ENCODE measurements at regions not wholly inside any gene's neighbourhood (a gene's known extent, or its start where the extent isn't known, plus 50 kb on each side); places are given as distances from the start of the nearest gene placed in this dataset.
"Not testable (repeated sequence)": the region's sequence is repeated elsewhere in the genome, so short reads cannot be mapped to it uniquely, and the experiment has no call there.

- Histone ChIP-seq H3K4me3 (ENCODE audit: insufficient read depth, low read depth, low read length) (no peak overlapping the region), H3K27me3 (ENCODE audit: control insufficient read depth, insufficient read depth, low read length) (no peaks in the 10 kb centered on the region), H3K36me3 (replicated peaks; ENCODE audit: control insufficient read depth, insufficient read depth, low read length) (no peaks in the 10 kb centered on the region)
- no peak for DNase-seq
Measured at GRCh38 chr12:89774645-89775044, 66.0 kb upstream of the ATP2B1 start.

- no peak overlapping the region for H3K4me3 ChIP-seq (ENCODE audit: insufficient read depth, low read depth, low read length)
- no peak for DNase-seq
- no peaks in the 10 kb centered on the region for H3K36me3 ChIP-seq (replicated peaks; ENCODE audit: control insufficient read depth, insufficient read depth, low read length)
- no peaks in the 10 kb centered on the region for H3K27me3 ChIP-seq (ENCODE audit: control insufficient read depth, insufficient read depth, low read length)
Measured at GRCh38 chr12:89770391-89770790, 61.8 kb upstream of the ATP2B1 start.

- Histone ChIP-seq H3K4me3 (ENCODE audit: insufficient read depth, low read depth, low read length) (no peak overlapping the region), H3K36me3 (replicated peaks; ENCODE audit: control insufficient read depth, insufficient read depth, low read length) (no peaks in the 10 kb centered on the region), H3K27me3 (ENCODE audit: control insufficient read depth, insufficient read depth, low read length) (no peaks in the 10 kb centered on the region)
- DNase-seq = no peak
Measured at GRCh38 chr12:89769483-89769818, 60.8 kb upstream of the ATP2B1 start.

- Histone ChIP-seq H3K36me3 (replicated peaks; ENCODE audit: control insufficient read depth, insufficient read depth, low read length) (no peaks in the 10 kb centered on the region), H3K27me3 (ENCODE audit: control insufficient read depth, insufficient read depth, low read length) (no peaks in the 10 kb centered on the region), H3K4me3 (ENCODE audit: insufficient read depth, low read depth, low read length) (no peak overlapping the region)
- DNase-seq = no peak
Measured at GRCh38 chr12:89768586-89769482, 60.2 kb upstream of the ATP2B1 start.

- no peaks in the 10 kb centered on the region for H3K27me3 ChIP-seq (ENCODE audit: control insufficient read depth, insufficient read depth, low read length)
- H3K4me3 ChIP-seq (ENCODE audit: insufficient read depth, low read depth, low read length) = no peak overlapping the region
- H3K36me3 ChIP-seq (replicated peaks; ENCODE audit: control insufficient read depth, insufficient read depth, low read length) = no peaks in the 10 kb centered on the region
- DNase-seq = no peak
Measured at GRCh38 chr12:89765959-89766824, 57.6 kb upstream of the ATP2B1 start.

GRCh38 chr12:89764164-89764563, 55.5 kb upstream of the ATP2B1 start:
- not testable (repeated sequence) for H3K36me3 ChIP-seq (replicated peaks; ENCODE audit: control insufficient read depth, insufficient read depth, low read length); H3K4me3 ChIP-seq (ENCODE audit: insufficient read depth, low read depth, low read length); DNase-seq

GRCh38 chr12:89762498-89763170, 54.0 kb upstream of the ATP2B1 start:
- H3K4me3 ChIP-seq (ENCODE audit: insufficient read depth, low read depth, low read length) = no peak overlapping the region
- H3K36me3 ChIP-seq (replicated peaks; ENCODE audit: control insufficient read depth, insufficient read depth, low read length) = no peaks in the 10 kb centered on the region
- H3K27me3 ChIP-seq (ENCODE audit: control insufficient read depth, insufficient read depth, low read length) = no peaks in the 10 kb centered on the region
- DNase-seq = no peak

More at GRCh38 chr12:89764164-89764563, 55.5 kb upstream of the ATP2B1 start:
- H3K27me3 ChIP-seq (ENCODE audit: control insufficient read depth, insufficient read depth, low read length) = not testable (repeated sequence)

- no peak for DNase-seq
- H3K4me3 ChIP-seq (ENCODE audit: insufficient read depth, low read depth, low read length) = no peak overlapping the region
- no peaks in the 10 kb centered on the region for H3K27me3 ChIP-seq (ENCODE audit: control insufficient read depth, insufficient read depth, low read length)
- H3K36me3 ChIP-seq (replicated peaks; ENCODE audit: control insufficient read depth, insufficient read depth, low read length) = no peaks in the 10 kb centered on the region
Measured at GRCh38 chr12:89760783-89761182, 52.1 kb upstream of the ATP2B1 start.
